ENCODE measurements at regions not wholly inside any gene's neighbourhood (a gene's known extent, or its start where the extent isn't known, plus 50 kb on each side); places are given as distances from the start of the nearest gene placed in this dataset.

DNA sequence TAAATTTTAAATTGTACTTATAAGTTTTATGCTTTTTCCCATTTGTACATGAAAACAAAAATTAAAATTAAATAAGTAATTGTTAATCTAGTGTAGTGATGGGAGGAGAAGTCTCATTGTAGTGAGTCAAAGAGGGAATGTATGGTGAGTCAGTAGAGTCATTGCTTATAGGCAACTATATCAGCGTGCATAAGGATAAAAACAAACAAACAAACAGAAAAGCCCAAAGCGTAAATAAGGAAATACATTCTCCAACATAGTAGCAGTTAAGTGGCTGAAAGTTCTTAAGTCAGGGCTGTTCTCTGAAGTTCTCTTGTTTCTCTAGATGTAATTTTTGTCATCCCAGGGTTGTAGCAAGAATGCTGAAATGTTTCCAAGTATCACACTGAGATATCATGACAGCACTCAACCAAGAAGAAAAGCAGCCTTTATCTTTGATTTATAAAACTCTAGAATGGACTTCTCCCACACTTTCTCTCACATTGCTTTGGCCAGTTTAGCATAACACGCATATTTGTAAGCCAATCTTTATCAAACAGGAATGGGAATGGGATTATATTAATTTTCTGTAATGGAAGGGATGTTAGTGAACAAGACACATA, 184.1 kb upstream of the TP63 start:
- Histone ChIP-seq H4K20me1 (replicated peaks; ENCODE audit: insufficient read depth) (no peaks in the 10 kb centered on the region), H3K9me2 (ENCODE audit: insufficient read depth) (no peaks in the 10 kb centered on the region), H3F3A (replicated peaks; ENCODE audit: low read depth) (no peaks in the 10 kb centered on the region), H2AFZ (0 out of 2 replicates have a peak overlapping the region, but pooled peaks have one; percentile 11), H3K36me3 (ENCODE audit: insufficient read depth) (no peaks in the 10 kb centered on the region), H3K4me2 (no peak overlapping the region), H3K79me2 (replicated peaks; ENCODE audit: insufficient read depth) (no peaks in the 10 kb centered on the region), H3K4me3 (no peak overlapping the region), H3K27me3 (ENCODE audit: insufficient read depth) (no peaks in the 10 kb centered on the region), H3K27ac (ENCODE audit: low read depth) (no peak overlapping the region), H3K4me1 (ENCODE audit: insufficient read depth) (peaks cover 8% of the 10 kb centered on the region)
- H3K36me3 Mint-ChIP-seq (ENCODE audit: low read depth): no peaks in the 10 kb centered on the region
- TF ChIP-seq JUNB (IDR thresholded peaks at IDR 0.05; ENCODE audit: unreplicated experiment) (no peak), EZH2phosphoT487 (IDR thresholded peaks at IDR 0.05; ENCODE audit: unreplicated experiment) (no peak), CREB1 (CRISPR knock-in tag; IDR thresholded peaks at IDR 0.05; ENCODE audit: low read depth) (no peak), STAT1 (IDR thresholded peaks at IDR 0.05; ENCODE audit: unreplicated experiment) (no peak), EZH2 (IDR thresholded peaks at IDR 0.05; ENCODE audit: low read depth, unreplicated experiment) (no peak), ZNF331 (CRISPR knock-in tag; IDR thresholded peaks at IDR 0.05; ENCODE audit: low read depth) (no peak), ZNF114 (CRISPR knock-in tag; IDR thresholded peaks at IDR 0.05) (no peak), POLR2AphosphoS5 (IDR thresholded peaks at IDR 0.05; ENCODE audit: low read depth) (no peak), NANOG (IDR thresholded peaks at IDR 0.05; ENCODE audit: borderline replicate concordance) (no peak)
- TF ChIP-seq, protein P1, sequence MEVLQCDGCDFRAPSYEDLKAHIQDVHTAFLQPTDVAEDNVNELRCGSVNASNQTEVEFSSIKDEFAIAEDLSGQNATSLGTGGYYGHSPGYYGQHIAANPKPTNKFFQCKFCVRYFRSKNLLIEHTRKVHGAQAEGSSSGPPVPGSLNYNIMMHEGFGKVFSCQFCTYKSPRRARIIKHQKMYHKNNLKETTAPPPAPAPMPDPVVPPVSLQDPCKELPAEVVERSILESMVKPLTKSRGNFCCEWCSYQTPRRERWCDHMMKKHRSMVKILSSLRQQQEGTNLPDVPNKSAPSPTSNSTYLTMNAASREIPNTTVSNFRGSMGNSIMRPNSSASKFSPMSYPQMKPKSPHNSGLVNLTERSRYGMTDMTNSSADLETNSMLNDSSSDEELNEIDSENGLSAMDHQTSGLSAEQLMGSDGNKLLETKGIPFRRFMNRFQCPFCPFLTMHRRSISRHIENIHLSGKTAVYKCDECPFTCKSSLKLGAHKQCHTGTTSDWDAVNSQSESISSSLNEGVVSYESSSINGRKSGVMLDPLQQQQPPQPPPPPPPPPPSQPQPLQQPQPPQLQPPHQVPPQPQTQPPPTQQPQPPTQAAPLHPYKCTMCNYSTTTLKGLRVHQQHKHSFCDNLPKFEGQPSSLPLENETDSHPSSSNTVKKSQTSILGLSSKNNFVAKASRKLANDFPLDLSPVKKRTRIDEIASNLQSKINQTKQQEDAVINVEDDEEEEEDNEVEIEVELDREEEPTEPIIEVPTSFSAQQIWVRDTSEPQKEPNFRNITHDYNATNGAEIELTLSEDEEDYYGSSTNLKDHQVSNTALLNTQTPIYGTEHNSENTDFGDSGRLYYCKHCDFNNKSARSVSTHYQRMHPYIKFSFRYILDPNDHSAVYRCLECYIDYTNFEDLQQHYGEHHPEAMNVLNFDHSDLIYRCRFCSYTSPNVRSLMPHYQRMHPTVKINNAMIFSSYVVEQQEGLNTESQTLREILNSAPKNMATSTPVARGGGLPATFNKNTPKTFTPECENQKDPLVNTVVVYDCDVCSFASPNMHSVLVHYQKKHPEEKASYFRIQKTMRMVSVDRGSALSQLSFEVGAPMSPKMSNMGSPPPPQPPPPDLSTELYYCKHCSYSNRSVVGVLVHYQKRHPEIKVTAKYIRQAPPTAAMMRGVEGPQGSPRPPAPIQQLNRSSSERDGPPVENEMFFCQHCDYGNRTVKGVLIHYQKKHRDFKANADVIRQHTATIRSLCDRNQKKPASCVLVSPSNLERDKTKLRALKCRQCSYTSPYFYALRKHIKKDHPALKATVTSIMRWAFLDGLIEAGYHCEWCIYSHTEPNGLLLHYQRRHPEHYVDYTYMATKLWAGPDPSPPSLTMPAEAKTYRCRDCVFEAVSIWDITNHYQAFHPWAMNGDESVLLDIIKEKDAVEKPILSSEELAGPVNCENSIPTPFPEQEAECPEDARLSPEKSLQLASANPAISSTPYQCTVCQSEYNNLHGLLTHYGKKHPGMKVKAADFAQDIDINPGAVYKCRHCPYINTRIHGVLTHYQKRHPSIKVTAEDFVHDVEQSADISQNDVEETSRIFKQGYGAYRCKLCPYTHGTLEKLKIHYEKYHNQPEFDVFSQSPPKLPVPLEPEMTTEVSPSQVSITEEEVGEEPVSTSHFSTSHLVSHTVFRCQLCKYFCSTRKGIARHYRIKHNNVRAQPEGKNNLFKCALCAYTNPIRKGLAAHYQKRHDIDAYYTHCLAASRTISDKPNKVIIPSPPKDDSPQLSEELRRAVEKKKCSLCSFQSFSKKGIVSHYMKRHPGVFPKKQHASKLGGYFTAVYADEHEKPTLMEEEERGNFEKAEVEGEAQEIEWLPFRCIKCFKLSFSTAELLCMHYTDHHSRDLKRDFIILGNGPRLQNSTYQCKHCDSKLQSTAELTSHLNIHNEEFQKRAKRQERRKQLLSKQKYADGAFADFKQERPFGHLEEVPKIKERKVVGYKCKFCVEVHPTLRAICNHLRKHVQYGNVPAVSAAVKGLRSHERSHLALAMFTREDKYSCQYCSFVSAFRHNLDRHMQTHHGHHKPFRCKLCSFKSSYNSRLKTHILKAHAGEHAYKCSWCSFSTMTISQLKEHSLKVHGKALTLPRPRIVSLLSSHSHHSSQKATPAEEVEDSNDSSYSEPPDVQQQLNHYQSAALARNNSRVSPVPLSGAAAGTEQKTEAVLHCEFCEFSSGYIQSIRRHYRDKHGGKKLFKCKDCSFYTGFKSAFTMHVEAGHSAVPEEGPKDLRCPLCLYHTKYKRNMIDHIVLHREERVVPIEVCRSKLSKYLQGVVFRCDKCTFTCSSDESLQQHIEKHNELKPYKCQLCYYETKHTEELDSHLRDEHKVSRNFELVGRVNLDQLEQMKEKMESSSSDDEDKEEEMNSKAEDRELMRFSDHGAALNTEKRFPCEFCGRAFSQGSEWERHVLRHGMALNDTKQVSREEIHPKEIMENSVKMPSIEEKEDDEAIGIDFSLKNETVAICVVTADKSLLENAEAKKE (CRISPR knock-in tag; IDR thresholded peaks at IDR 0.05): no peak
- TF ChIP-seq, protein P2, sequence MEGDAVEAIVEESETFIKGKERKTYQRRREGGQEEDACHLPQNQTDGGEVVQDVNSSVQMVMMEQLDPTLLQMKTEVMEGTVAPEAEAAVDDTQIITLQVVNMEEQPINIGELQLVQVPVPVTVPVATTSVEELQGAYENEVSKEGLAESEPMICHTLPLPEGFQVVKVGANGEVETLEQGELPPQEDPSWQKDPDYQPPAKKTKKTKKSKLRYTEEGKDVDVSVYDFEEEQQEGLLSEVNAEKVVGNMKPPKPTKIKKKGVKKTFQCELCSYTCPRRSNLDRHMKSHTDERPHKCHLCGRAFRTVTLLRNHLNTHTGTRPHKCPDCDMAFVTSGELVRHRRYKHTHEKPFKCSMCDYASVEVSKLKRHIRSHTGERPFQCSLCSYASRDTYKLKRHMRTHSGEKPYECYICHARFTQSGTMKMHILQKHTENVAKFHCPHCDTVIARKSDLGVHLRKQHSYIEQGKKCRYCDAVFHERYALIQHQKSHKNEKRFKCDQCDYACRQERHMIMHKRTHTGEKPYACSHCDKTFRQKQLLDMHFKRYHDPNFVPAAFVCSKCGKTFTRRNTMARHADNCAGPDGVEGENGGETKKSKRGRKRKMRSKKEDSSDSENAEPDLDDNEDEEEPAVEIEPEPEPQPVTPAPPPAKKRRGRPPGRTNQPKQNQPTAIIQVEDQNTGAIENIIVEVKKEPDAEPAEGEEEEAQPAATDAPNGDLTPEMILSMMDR (conservative IDR thresholded peaks at IDR 0.05; ENCODE audit: low read depth in 2 of 2): no peak
- TF ChIP-seq, protein P3, sequence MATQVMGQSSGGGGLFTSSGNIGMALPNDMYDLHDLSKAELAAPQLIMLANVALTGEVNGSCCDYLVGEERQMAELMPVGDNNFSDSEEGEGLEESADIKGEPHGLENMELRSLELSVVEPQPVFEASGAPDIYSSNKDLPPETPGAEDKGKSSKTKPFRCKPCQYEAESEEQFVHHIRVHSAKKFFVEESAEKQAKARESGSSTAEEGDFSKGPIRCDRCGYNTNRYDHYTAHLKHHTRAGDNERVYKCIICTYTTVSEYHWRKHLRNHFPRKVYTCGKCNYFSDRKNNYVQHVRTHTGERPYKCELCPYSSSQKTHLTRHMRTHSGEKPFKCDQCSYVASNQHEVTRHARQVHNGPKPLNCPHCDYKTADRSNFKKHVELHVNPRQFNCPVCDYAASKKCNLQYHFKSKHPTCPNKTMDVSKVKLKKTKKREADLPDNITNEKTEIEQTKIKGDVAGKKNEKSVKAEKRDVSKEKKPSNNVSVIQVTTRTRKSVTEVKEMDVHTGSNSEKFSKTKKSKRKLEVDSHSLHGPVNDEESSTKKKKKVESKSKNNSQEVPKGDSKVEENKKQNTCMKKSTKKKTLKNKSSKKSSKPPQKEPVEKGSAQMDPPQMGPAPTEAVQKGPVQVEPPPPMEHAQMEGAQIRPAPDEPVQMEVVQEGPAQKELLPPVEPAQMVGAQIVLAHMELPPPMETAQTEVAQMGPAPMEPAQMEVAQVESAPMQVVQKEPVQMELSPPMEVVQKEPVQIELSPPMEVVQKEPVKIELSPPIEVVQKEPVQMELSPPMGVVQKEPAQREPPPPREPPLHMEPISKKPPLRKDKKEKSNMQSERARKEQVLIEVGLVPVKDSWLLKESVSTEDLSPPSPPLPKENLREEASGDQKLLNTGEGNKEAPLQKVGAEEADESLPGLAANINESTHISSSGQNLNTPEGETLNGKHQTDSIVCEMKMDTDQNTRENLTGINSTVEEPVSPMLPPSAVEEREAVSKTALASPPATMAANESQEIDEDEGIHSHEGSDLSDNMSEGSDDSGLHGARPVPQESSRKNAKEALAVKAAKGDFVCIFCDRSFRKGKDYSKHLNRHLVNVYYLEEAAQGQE (IDR thresholded peaks at IDR 0.05; ENCODE audit: unreplicated experiment): no peak
- TF ChIP-seq, protein P4, sequence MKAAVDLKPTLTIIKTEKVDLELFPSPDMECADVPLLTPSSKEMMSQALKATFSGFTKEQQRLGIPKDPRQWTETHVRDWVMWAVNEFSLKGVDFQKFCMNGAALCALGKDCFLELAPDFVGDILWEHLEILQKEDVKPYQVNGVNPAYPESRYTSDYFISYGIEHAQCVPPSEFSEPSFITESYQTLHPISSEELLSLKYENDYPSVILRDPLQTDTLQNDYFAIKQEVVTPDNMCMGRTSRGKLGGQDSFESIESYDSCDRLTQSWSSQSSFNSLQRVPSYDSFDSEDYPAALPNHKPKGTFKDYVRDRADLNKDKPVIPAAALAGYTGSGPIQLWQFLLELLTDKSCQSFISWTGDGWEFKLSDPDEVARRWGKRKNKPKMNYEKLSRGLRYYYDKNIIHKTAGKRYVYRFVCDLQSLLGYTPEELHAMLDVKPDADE (IDR thresholded peaks at IDR 0.05): no peak
- no peaks in the 10 kb centered on the region for H3K27me3 Mint-ChIP-seq (ENCODE audit: insufficient read depth, low read depth, poor library complexity)
- DNase-seq (ENCODE audit: low spot score) (no peak), ATAC-seq (no peak)
- H3K4me3 Mint-ChIP-seq: no peak overlapping the region
- peaks cover 7% of the 10 kb centered on the region; the same call in 2 of the 3 replicates for H3K4me1 Mint-ChIP-seq
- H3K9me3 Mint-ChIP-seq: no peaks in the 10 kb centered on the region; the same call in 2 of the 3 replicates
- no peak overlapping the region for H3K27ac Mint-ChIP-seq
